Cardiac septum (tissue), 1 donor: ENCODE measurements at regions not wholly inside any gene's neighbourhood (a gene's known extent, or its start where the extent isn't known, plus 50 kb on each side); places are given as distances from the start of the nearest gene placed in this dataset.
"Not testable (repeated sequence)": the region's sequence is repeated elsewhere in the genome, so short reads cannot be mapped to it uniquely, and the experiment has no call there.

Source experiments
- DNase-seq: peaks from one replicate; pipeline ENCODE4 v3.0.0-alpha.2; 2020; ENCODE audit warnings: low spot score
- intact Hi-C: fragments of 100-400 bp; cut with DNase I; formaldehyde crosslinking; loops from one replicate; pipeline ENCODE4 v1.14.0; 2022
- donor health status: DM: no; HTN: no; CAD: no.

DNA sequence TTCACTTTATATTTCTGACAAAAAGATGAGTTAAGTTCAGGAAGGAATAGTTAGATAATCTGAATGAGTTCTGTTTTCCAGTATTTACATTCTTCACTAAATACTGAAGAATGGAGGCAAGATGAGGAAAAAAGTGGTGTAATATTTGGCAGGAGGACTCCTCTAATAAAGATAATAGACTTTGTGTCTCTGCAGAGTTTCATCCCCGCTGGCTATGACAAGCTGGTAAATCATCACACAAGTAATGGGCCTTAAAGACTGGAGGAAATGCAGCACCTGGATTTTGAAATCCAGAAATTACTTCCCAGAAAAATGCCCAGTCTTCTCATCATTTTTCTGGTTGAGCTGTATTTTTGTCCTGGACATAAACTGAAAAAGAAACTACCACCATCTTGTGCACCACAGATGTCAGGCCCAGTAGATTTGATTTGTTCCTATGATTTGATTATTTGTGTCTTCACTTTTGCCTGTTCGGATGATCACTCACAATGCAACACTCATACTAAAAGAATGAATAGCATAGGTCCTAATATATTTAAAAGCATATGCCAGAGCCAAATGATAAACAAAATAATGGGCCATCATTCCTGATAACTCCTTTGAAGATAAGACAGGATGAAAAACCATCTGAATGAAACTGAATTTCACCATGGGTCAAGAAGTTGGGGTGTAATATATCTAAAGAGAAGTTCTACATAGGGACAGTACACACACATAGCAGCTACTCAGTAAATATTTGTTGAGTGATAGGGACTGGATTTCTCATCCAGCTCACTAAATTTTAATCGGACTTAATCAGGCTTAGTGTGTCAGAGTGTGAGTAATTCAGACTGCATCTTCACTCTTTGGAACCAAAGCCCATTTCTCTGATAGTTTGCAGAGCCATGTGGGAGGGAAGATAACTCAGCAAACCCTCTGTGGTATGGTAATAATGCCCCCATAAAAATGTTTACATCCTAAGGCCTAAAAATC lies 200.5 kb downstream of the HINT1 start:
- no peak for DNase-seq
- intact Hi-C loops, result no loop called here

DNA sequence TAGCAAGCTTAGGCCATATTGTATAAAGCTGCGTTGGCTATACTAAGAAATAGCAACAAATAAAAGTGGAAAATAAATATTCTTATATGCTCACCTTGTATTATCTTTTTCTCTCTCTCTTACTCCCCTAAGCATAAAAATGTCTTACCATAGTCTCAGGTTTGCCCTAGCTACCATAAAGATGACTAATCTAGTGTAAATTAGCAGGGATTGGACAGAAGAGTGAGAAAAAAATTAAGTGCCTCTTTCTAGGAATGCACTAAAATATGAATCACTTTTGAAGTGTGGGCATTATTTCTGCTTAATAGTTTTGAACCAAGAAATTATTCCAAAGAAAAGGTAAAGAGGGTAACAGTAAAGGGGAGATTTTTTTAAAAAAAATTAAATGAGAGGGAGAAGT lies 201.3 kb downstream of the HINT1 start:
- intact Hi-C loops, result no loop called here
- DNase-seq, result no peak

DNA sequence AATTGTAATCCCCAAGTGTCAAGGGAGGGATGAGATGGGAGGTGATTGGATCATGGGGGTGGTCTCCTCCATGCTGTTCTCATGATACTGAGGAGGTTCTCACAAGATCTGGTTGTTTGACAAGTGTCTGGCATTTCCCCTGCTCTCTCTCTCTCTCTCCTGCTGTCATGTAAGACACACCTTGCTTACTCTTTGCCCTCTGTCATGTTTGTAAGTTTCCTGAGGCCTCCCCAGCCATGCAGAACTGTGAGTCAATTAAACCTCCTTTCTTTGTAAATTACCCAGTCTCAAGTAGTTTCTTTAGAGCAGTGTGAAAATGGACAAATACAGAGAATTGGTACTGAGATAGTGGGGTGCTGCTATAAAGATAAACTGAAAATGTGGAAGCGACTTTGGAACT lies 207.9 kb downstream of the HINT1 start:
- no peak for DNase-seq
- intact Hi-C loops, result no loop called here

GRCh38 chr5:130955041-130955440 lies 210.0 kb downstream of the HINT1 start:
- intact Hi-C loops, result no loop called here
- DNase-seq, result no peak

DNA sequence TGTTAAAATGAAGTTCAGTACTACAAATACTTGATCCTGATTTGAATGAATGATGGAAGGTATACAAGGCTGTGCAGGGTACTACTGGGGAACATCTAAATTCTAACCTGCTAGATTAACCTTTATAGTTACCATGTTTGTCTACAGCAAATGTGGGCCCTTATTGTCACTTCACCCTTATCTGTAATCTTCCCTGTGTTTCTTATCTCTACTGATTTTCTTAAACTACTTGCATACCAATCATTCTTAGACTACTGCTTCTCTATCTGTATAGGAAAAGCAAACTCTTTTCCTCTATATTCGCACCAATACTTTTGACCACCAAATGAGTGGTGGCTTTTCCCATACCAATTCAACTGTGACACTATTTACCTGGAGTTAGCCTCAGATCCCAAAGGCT lies 210.7 kb downstream of the HINT1 start:
- intact Hi-C loops, result no loop called here
- DNase-seq, result no peak

DNA sequence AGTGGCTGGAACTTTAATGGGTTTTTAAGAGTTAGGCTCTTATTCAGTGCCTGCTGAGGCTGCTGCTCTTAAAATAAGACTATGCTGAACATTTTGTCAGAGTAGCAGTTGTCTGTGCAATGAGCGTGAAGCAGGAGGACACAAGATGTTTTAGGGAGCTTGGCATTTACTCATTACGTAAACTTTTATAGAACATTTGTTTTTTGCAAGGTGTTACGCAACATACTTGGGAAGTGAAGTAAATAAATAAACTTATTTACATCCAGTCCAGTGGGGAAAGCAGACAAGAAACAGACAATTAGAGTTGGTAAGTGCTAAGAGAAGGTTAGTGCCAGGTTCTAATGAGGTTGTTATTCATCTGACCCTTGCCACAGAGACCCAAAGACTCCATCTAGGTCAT lies 226.0 kb downstream of the HINT1 start:
- intact Hi-C loops, result no loop called here

GRCh38 chr5:130937046-130937445 lies 228.0 kb downstream of the HINT1 start:
- intact Hi-C loops, result no loop called here
- no peak for DNase-seq

More for the DNA sequence above, 226.0 kb downstream of the HINT1 start:
- no peak for DNase-seq

DNA sequence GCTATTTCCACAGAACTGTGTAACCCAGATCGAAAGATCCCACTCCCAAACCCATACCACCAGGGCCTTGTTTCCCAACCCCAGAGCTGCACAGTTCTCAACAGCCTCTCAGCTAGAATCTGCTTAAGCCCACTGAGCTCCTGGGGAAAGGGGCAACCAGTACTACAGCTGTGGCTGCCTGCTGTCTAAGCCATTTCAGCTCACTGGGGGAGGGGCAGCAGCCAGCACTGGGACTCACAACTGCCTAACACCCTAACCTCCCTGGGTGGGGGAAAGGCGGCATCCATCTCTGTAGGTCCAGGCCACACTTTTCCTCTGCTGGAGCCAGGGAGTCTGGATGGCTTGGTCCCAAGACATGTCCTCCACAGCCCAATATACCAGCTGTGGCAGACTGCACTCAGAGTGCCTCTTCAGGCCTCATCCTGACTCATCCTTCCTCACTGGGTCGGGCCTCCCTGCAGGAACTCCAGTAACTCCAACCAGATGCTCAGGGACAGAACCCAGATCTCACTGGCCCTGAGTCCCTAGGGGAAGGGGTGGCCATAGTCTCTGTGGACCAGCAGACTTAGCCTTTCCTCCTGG lies 241.4 kb downstream of the HINT1 start:
- intact Hi-C loops, result no loop called here
- no peak for DNase-seq

DNA sequence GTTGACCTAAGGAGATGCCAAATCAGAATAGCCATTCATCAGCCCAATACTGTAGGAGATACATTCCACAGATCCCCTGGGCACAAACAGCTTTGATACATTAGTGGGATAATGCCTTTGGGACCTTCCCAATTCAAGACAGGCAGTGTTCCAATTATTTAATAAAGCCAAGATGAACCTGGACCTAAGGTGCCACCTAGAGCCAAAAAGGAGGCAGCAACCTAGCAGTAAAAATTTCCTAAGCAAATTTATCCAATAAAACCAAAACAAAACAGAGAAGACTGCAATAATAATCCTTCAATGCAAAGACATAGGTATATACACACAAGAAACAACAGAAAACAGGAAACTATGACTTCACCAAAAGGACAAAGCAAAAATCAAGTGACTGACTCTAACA lies 253.0 kb downstream of the HINT1 start:
- no peak for DNase-seq
- intact Hi-C loops, result no loop called here

DNA sequence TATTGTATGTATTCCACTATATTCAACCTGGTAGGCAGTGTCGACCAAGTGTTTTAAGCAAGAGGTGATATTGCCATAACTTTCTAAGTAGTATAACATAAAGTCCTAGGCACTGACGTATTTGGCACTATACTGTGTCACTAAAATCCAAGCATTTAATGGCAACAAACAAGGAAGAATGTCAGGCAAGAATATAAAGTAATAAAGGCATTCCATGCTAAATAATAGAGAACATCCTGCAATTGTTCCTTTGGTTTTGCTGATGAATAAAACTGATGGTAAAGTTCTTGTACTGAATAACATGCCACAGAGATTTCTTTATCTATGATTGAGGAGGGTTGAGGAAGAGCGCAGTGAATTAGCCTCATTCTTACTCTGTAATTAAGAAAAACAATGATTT lies 256.9 kb downstream of the HINT1 start:
- DNase-seq, result no peak
- intact Hi-C loops, result no loop called here

DNA sequence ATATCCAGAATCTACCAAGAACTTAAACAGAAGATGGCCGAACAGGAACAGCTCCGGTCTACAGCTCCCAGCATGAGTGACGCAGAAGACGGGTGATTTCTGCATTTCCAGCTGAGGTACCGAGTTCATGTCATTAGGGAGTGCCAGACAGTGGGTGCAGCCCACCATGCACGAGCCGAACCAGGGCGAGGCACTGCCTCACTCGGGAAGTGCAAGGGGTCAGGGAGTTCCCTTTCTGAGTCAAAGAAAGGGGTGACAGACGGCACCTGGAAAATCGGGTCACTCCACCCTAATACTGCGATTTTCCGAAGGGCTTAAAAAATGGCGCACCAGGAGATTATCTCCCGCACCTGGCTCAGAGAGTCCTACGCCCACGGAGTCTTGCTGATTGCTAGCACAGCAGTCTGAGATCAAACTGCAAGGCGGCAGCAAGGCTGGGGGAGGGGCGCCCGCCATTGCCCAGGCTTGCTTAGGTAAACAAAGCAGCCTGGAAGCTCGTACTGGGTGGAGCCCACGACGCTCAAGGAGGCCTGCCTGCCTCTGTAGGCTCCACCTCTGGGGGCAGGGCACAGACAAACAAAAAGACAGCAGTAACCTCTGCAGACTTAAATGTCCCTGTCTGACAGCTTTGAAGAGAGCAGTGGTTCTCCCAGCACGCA lies 267.4 kb downstream of the HINT1 start:
- DNase-seq, intact Hi-C loops: not testable (repeated sequence)

- intact Hi-C loops, result not testable (repeated sequence)
Measured at GRCh38 chr5:130897181-130897536, 267.9 kb downstream of the HINT1 start.

DNA sequence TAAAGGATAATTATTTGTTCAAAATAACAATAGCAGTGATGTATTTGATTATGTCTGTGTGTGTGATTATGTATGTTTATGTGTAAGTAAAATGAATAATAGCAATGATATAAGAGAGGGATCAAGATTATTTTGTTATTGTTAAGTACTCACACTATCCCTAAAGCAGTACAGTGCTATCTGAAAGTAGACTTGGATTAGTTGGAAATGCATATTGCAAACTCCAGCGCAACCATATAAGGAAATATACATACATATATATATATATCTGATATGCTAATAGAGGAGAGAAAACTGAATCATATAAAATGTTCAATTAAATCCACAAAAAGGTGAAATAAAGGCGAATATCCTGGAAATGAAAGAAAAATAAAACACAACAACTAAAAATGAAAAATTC lies 268.4 kb downstream of the HINT1 start:
- DNase-seq, result no peak
- intact Hi-C loops, result no loop called here

More at GRCh38 chr5:130897181-130897536, 267.9 kb downstream of the HINT1 start:
- not testable (repeated sequence) for DNase-seq

- intact Hi-C loops, result no loop called here
- no peak for DNase-seq
Measured at GRCh38 chr5:130893006-130893405, 272.1 kb downstream of the HINT1 start.

GRCh38 chr5:130890610-130891009 lies 274.4 kb downstream of the HINT1 start:
- intact Hi-C loops, result no loop called here
- no peak for DNase-seq

GRCh38 chr5:130885691-130886090 lies 279.4 kb downstream of the HINT1 start:
- intact Hi-C loops, result no loop called here
- DNase-seq, result no peak

DNA sequence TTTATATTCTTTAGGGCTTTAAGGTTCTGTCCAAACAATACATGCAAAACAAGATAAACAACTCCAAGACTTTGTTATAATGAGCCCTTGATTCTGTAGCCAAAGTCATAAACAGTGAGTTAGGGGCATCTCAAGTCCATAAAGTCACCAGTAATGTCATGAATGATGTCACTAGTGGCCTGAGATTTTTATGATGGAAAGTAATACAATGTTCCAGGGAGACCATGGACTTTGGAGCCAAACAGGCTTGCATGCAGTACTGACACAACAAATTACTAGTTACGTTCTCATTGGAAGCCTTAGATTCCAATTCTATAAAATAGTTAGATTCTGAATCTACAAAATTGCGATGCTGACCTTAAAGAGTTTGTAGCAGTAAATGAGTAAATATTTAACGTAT lies 280.0 kb downstream of the HINT1 start:
- intact Hi-C loops, result no loop called here
- no peak for DNase-seq

DNA sequence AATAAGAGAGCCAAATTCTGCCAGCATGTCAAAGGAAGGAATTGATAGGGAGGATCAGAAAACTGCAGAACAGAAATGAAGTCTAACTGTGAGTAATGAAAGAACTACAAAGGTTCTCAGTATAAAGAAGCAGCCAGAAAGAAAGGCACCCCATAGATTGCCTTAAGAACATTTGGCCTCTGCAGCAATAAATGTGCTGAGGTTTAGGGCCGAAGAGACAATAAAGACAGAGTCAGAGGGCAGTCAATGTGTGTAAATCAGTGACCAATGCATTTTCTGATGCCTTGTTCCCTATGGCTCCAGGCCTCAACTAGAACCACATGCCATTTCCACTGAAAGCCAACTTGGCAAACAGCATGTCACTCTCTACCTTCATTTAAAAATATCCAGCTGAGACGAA lies 281.0 kb downstream of the HINT1 start:
- no peak for DNase-seq
- intact Hi-C loops, result no loop called here

DNA sequence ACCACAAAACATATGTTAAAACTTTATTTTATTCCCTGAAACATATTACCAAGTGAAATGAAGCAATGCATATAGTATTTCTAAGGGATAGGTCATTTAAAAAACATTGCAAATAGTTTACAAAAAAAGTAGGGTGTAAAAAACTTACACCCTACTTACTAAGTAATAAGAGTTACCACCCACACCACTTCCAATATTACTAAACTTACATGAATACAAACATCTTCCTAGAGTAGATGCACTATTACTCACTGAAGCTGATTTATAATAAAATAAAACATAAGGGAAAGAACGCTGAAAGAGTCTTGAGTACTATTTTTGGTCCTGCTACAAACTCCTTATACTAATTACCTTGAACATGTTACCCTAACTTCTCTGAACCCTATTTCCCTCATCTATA lies 289.4 kb downstream of the HINT1 start:
- DNase-seq, result no peak
- intact Hi-C loops, result no loop called here

GRCh38 chr5:130874861-130875417 lies 290.1 kb downstream of the HINT1 start:
- DNase-seq, result no peak
- intact Hi-C loops, result loop anchor here (5.0 kb wide), 1 partner anchor 237 kb away; no protein-coding TSS in a partner anchor
